ENCODE measurements at regions not wholly inside any gene's neighbourhood (a gene's known extent, or its start where the extent isn't known, plus 50 kb on each side); places are given as distances from the start of the nearest gene placed in this dataset.
"Not testable (repeated sequence)": the region's sequence is repeated elsewhere in the genome, so short reads cannot be mapped to it uniquely, and the experiment has no call there.

- 71 to 85% methylated on average over 5 of the region's 5 CpGs for WGBS, 2 donors (ENCODE audit: low coverage in 1 of 2)
- intact Hi-C loops (cut with DNase I; ENCODE audit: low total_unique reads) (no loop called here), in situ Hi-C loops (cut with MboI; ENCODE audit: low pct_ligation_motif_present in 1 of 4, low pct_unique_long_range_greater_than_20kb in 1 of 4, low sequenced_read_pairs in 3 of 4) (no loop called here)
Observed at GRCh38 chr3:106482451-106482850, 613.6 kb upstream of the CBLB start.

GRCh38 chr3:106485217-106485616 lies 616.4 kb upstream of the CBLB start:
- Histone ChIP-seq H3K27me3 (no peaks in the 10 kb centered on the region), H3K4me3 (no peak overlapping the region), H3K27ac (no peak overlapping the region), H3K36me3 (no peaks in the 10 kb centered on the region), H3K4me1 (no peaks in the 10 kb centered on the region), H3K9me3 (no peaks in the 10 kb centered on the region)
- intact Hi-C loops (cut with DNase I; ENCODE audit: low total_unique reads) (no loop called here), in situ Hi-C loops (cut with MboI; ENCODE audit: low pct_ligation_motif_present in 1 of 4, low pct_unique_long_range_greater_than_20kb in 1 of 4, low sequenced_read_pairs in 3 of 4) (no loop called here)
- no peak for DNase-seq
- no peak for TF ChIP-seq POLR2A (IDR thresholded peaks at IDR 0.05)
- TF ChIP-seq CTCF (IDR thresholded peaks at IDR 0.05): no peak
- no peak for TF ChIP-seq POLR2AphosphoS5 (IDR thresholded peaks at IDR 0.05)
- TF ChIP-seq EP300 (IDR thresholded peaks at IDR 0.05; ENCODE audit: low read depth): no peak

More at GRCh38 chr3:106482451-106482850, 613.6 kb upstream of the CBLB start:
- H3K27me3 ChIP-seq: no peaks in the 10 kb centered on the region
- no peak overlapping the region for H3K4me3 ChIP-seq
- H3K4me1 ChIP-seq: no peaks in the 10 kb centered on the region
- no peak for DNase-seq
- H3K27ac ChIP-seq: no peak overlapping the region
- no peaks in the 10 kb centered on the region for H3K36me3 ChIP-seq
- no peak for TF ChIP-seq CTCF (IDR thresholded peaks at IDR 0.05)
- peaks cover 0 to 3% of the 10 kb centered on the region in 2 donors for H3K9me3 ChIP-seq

- Histone ChIP-seq H3K4me1 (no peaks in the 10 kb centered on the region), H3K27me3 (no peaks in the 10 kb centered on the region), H3K4me3 (no peak overlapping the region), H3K27ac (no peak overlapping the region), H3K9me3 (no peaks in the 10 kb centered on the region), H3K36me3 (no peaks in the 10 kb centered on the region)
- TF ChIP-seq POLR2A (IDR thresholded peaks at IDR 0.05) (no peak), CTCF (IDR thresholded peaks at IDR 0.05) (no peak)
- 57 to 72% methylated on average over 3 of the region's 3 CpGs for WGBS, 2 donors (ENCODE audit: low coverage in 1 of 2)
- intact Hi-C loops (cut with DNase I; ENCODE audit: low total_unique reads) (no loop called here), in situ Hi-C loops (cut with MboI; ENCODE audit: low pct_ligation_motif_present in 1 of 4, low pct_unique_long_range_greater_than_20kb in 1 of 4, low sequenced_read_pairs in 3 of 4) (no loop called here)
- DNase-seq: no peak
Observed at GRCh38 chr3:106485802-106486201, 617.0 kb upstream of the CBLB start.

- H3K9me3 ChIP-seq; intact Hi-C loops (cut with DNase I; ENCODE audit: low total_unique reads); DNase-seq; H3K27ac ChIP-seq; in situ Hi-C loops (cut with MboI; ENCODE audit: low pct_ligation_motif_present in 1 of 4, low pct_unique_long_range_greater_than_20kb in 1 of 4, low sequenced_read_pairs in 3 of 4); H3K4me1 ChIP-seq; H3K36me3 ChIP-seq; H3K4me3 ChIP-seq; H3K27me3 ChIP-seq: not testable (repeated sequence)
- WGBS, 2 donors (ENCODE audit: low coverage in 1 of 2): 93 to 94% methylated on average over 5 to 19 of the region's 19 CpGs
Observed at GRCh38 chr3:106486945-106487639, 618.3 kb upstream of the CBLB start.

GRCh38 chr3:106488331-106488730 lies 619.5 kb upstream of the CBLB start:
- no peaks in the 10 kb centered on the region for H3K4me1 ChIP-seq
- no peak for DNase-seq
- H3K27me3 ChIP-seq: no peaks in the 10 kb centered on the region
- H3K27ac ChIP-seq: no peak overlapping the region
- H3K36me3 ChIP-seq: no peaks in the 10 kb centered on the region
- TF ChIP-seq POLR2AphosphoS5 (IDR thresholded peaks at IDR 0.05) (no peak), EP300 (IDR thresholded peaks at IDR 0.05; ENCODE audit: low read depth) (no peak), POLR2A (IDR thresholded peaks at IDR 0.05) (no peak), CTCF (IDR thresholded peaks at IDR 0.05) (no peak)
- H3K9me3 ChIP-seq: no peaks in the 10 kb centered on the region
- 47 to 69% methylated on average over 6 of the region's 6 CpGs for WGBS, 2 donors (ENCODE audit: low coverage in 1 of 2)
- in situ Hi-C loops (cut with MboI; ENCODE audit: low pct_ligation_motif_present in 1 of 4, low pct_unique_long_range_greater_than_20kb in 1 of 4, low sequenced_read_pairs in 3 of 4): no loop called here
- intact Hi-C loops (cut with DNase I; ENCODE audit: low total_unique reads): no loop called here
- no peak overlapping the region for H3K4me3 ChIP-seq

Measured in transverse colon (tissue), 4 donors.